ENCODE measurements at regions not wholly inside any gene's neighbourhood (a gene's known extent, or its start where the extent isn't known, plus 50 kb on each side); places are given as distances from the start of the nearest gene placed in this dataset.

DNA sequence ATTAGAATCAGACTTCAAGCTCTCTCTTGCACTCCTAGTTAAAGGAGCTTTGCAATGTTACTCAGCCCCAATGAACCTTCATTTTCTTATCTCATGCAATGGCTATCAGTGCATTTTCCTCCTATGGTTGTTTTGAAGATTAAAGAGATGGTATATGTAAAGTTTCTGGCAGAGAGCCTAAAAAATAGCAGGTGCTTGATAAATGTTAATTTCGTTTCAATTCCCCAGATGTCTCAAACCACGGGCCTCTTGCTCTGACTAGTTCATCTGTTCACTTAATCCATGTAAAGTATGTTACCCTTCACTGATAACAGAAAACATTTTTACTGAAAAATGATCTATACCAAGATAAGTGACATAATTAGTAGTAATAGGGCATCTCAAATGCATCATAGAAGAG lies 735.4 kb upstream of the USP15 start:
- TF ChIP-seq, protein P1, sequence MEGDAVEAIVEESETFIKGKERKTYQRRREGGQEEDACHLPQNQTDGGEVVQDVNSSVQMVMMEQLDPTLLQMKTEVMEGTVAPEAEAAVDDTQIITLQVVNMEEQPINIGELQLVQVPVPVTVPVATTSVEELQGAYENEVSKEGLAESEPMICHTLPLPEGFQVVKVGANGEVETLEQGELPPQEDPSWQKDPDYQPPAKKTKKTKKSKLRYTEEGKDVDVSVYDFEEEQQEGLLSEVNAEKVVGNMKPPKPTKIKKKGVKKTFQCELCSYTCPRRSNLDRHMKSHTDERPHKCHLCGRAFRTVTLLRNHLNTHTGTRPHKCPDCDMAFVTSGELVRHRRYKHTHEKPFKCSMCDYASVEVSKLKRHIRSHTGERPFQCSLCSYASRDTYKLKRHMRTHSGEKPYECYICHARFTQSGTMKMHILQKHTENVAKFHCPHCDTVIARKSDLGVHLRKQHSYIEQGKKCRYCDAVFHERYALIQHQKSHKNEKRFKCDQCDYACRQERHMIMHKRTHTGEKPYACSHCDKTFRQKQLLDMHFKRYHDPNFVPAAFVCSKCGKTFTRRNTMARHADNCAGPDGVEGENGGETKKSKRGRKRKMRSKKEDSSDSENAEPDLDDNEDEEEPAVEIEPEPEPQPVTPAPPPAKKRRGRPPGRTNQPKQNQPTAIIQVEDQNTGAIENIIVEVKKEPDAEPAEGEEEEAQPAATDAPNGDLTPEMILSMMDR (optimal IDR thresholded peaks at IDR 0.05 in 1 of 3, IDR thresholded peaks at IDR 0.05 in 1 of 3, conservative IDR thresholded peaks at IDR 0.05 in 1 of 3; ENCODE audit: extremely low read depth in 1 of 3, insufficient read depth in 2 of 3, low read length in 3 of 3), result no peak
- no peak for TF ChIP-seq EZH2 (IDR thresholded peaks at IDR 0.05; ENCODE audit: low read length)
